H9 (cell line): ENCODE measurements at regions not wholly inside any gene's neighbourhood (a gene's known extent, or its start where the extent isn't known, plus 50 kb on each side); places are given as distances from the start of the nearest gene placed in this dataset.

Experiments
- DNase-seq: peaks from one replicate; pipeline ENCODE4 v3.0.0-alpha.2; 2017
- H2AFZ ChIP-seq: one replicate; pipeline ENCODE4 v1.6.1; 2013; ENCODE audit warnings: mild to moderate bottlenecking, low read length, control low read depth, moderate library complexity
- H2AK5ac ChIP-seq: 2 replicates; pipeline ENCODE4 v1.6.1; 2013; ENCODE audit warnings: low read length, control low read depth, mixed read lengths; ENCODE audit not compliant: insufficient read length
- H2BK120ac ChIP-seq: one replicate; pipeline ENCODE4 v1.6.1; 2013; ENCODE audit warnings: low read depth, mild to moderate bottlenecking, low read length, control low read depth, inconsistent platforms; ENCODE audit not compliant: poor library complexity, severe bottlenecking
- H2BK12ac ChIP-seq: 2 replicates; pipeline ENCODE4 v1.6.1; 2013; ENCODE audit warnings: low read length, control low read depth, mixed read lengths, low read depth; ENCODE audit not compliant: insufficient read length
- H2BK15ac ChIP-seq: 2 replicates; pipeline ENCODE4 v1.6.1; 2013; ENCODE audit warnings: low read depth, low read length, control low read depth
- H2BK20ac ChIP-seq: one replicate; pipeline ENCODE4 v1.6.1; 2013; ENCODE audit warnings: low read depth, mild to moderate bottlenecking, low read length, control low read depth, inconsistent platforms; ENCODE audit not compliant: poor library complexity, severe bottlenecking
- H2BK5ac ChIP-seq: 2 replicates; pipeline ENCODE4 v1.6.1; 2013; ENCODE audit warnings: low read length, control low read depth, mixed read lengths; ENCODE audit not compliant: insufficient read length
- H3K14ac ChIP-seq: 2 replicates; pipeline ENCODE4 v1.6.1; 2013; ENCODE audit warnings: low read length, control low read depth; ENCODE audit not compliant: insufficient read depth
- H3K18ac ChIP-seq: 2 replicates; pipeline ENCODE4 v1.6.1; 2013; ENCODE audit warnings: low read depth, mild to moderate bottlenecking, mixed read lengths, low read length, control low read depth; ENCODE audit not compliant: insufficient read length
- H3K23ac ChIP-seq: 2 replicates; pipeline ENCODE4 v1.6.1; 2013; ENCODE audit warnings: low read length, control low read depth, mixed read lengths, low read depth; ENCODE audit not compliant: insufficient read length
- H3K23me2 ChIP-seq: 2 replicates; pipeline ENCODE4 v1.6.1; 2013; ENCODE audit warnings: low read depth, mild to moderate bottlenecking, mixed read lengths, low read length, control low read depth; ENCODE audit not compliant: insufficient read length, poor library complexity, severe bottlenecking
- H3K27ac ChIP-seq: 2 replicates; pipeline ENCODE4 v1.5.1; 2013; ENCODE audit warnings: low read length, control low read depth, mixed read lengths, low read depth; ENCODE audit not compliant: insufficient read length
- H3K27me3 ChIP-seq: 2 replicates; pipeline ENCODE4 v1.6.1; 2013; ENCODE audit warnings: low read length, control low read depth, inconsistent platforms; ENCODE audit not compliant: insufficient read depth
- H3K4ac ChIP-seq: 2 replicates; pipeline ENCODE4 v1.6.1; 2013; ENCODE audit warnings: low read depth, mild to moderate bottlenecking, control low read depth, inconsistent platforms, low read length, moderate library complexity
- H3K4me1 ChIP-seq: 2 replicates; pipeline ENCODE4 v1.6.1; 2013; ENCODE audit warnings: low read length, control low read depth, inconsistent platforms; ENCODE audit not compliant: insufficient read depth
- H3K4me2 ChIP-seq: 2 replicates; pipeline ENCODE4 v1.6.1; 2013; ENCODE audit warnings: low read length, control low read depth, mixed read lengths; ENCODE audit not compliant: insufficient read length, insufficient read depth
- H3K56ac ChIP-seq: 2 replicates; pipeline ENCODE4 v1.6.1; 2013; ENCODE audit warnings: low read depth, mild to moderate bottlenecking, mixed read lengths, low read length, control low read depth; ENCODE audit not compliant: insufficient read length
- H3K79me1 ChIP-seq: 2 replicates; pipeline ENCODE4 v1.6.1; 2013; ENCODE audit warnings: low read depth, mild to moderate bottlenecking, moderate library complexity, low read length, control low read depth, inconsistent platforms; ENCODE audit not compliant: insufficient read depth, poor library complexity, severe bottlenecking
- H3K79me2 ChIP-seq: 2 replicates; pipeline ENCODE4 v1.6.1; 2013; ENCODE audit warnings: low read length, control low read depth, inconsistent platforms; ENCODE audit not compliant: insufficient read depth
- H3K9ac ChIP-seq: 2 replicates; pipeline ENCODE4 v1.6.1; 2013; ENCODE audit warnings: low read length, control low read depth, mixed read lengths; ENCODE audit not compliant: insufficient read length; ENCODE audit errors: extremely low read depth
- H3K9me3 ChIP-seq: one replicate; pipeline ENCODE4 v1.6.1; 2013; ENCODE audit warnings: low read depth, low read length, inconsistent platforms; ENCODE audit not compliant: control insufficient read depth
- H3T11ph ChIP-seq: one replicate; pipeline ENCODE4 v1.6.1; 2013; ENCODE audit warnings: mild to moderate bottlenecking, low read length, control low read depth, inconsistent platforms
- H4K20me1 ChIP-seq: one replicate; pipeline ENCODE4 v1.6.1; 2013; ENCODE audit not compliant: control insufficient read depth, insufficient read length, insufficient read depth
- H4K5ac ChIP-seq: 2 replicates; pipeline ENCODE4 v1.6.1; 2013; ENCODE audit warnings: low read depth, mild to moderate bottlenecking, mixed read lengths, low read length, control low read depth; ENCODE audit not compliant: insufficient read length
- H4K8ac ChIP-seq: replicated peaks from 2 replicates; pipeline ENCODE4 v1.6.1; 2013; ENCODE audit warnings: low read length, control low read depth, mixed read lengths, low read depth; ENCODE audit not compliant: insufficient read length
- H4K91ac ChIP-seq: 2 replicates; pipeline ENCODE4 v1.6.1; 2013; ENCODE audit warnings: low read depth, mild to moderate bottlenecking, moderate library complexity, mixed read lengths, low read length, control low read depth; ENCODE audit not compliant: insufficient read length
- H3K27ac Mint-ChIP-seq, 3 experiments: 2 replicates in 2 of 3; 3 replicates in 1 of 3; pipeline ENCODE4 v1.8.0; 2020 to 2021; ENCODE audit warnings: mixed read lengths in 3 of 3, mild to moderate bottlenecking in 1 of 3, moderate library complexity in 1 of 3
- H3K27me3 Mint-ChIP-seq: 2 replicates; pipeline ENCODE4 v1.8.0; 2021; ENCODE audit warnings: low read depth, mild to moderate bottlenecking, moderate library complexity, mixed read lengths
- H3K36me3 Mint-ChIP-seq, 3 experiments: 2 replicates in 2 of 3; 3 replicates in 1 of 3; pipeline ENCODE4 v1.8.0; 2020 to 2021; ENCODE audit warnings: low read depth in 3 of 3, mixed read lengths in 3 of 3; ENCODE audit not compliant: insufficient read depth in 1 of 3
- H3K4me1 Mint-ChIP-seq, 2 experiments: 2 replicates each; pipeline ENCODE4 v1.8.0; 2020; ENCODE audit warnings: mixed read lengths in 2 of 2
- H3K4me3 Mint-ChIP-seq, 2 experiments: 2 replicates in 1 of 2; 3 replicates in 1 of 2; pipeline ENCODE4 v1.8.0; 2020 to 2021; ENCODE audit warnings: mild to moderate bottlenecking in 2 of 2, mixed read lengths in 2 of 2, moderate library complexity in 1 of 2
- H3K9me3 Mint-ChIP-seq, 2 experiments: 2 replicates in 1 of 2; 3 replicates in 1 of 2; pipeline ENCODE4 v1.8.0; 2020; ENCODE audit warnings: mild to moderate bottlenecking in 2 of 2, mixed read lengths in 2 of 2, moderate library complexity in 1 of 2
- TF ChIP-seq, protein P1 (sequence below): fragments of 200-600 bp; sonication (generic); conservative IDR thresholded peaks from 3 replicates; pipeline ENCODE4 v1.8.0; 2021; ENCODE audit warnings: antibody characterized with exemption, mild to moderate bottlenecking

DNA sequence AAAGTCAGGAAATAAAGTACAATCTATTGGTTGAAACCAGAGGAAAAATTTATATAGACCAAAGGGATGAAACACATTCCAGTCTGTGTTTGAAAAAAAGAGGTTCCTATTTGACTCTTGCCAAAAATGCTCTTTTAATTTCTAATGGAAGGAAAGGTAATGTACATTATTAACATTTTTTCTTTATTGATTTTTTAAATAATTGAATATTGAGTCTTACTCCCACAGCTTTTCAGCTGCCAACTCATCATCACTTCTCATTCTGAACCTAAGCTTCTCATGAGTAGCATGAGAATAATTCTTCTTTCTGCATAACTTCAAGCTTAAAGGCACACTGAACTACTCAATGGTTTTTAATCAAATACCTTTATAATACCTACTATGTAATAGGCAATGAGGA lies 49.8 kb upstream of the FHIP2A start:
- no peak overlapping the region for H3K9ac ChIP-seq
- H2AFZ ChIP-seq, result no peak overlapping the region
- H3K56ac ChIP-seq, result no peak overlapping the region
- H2BK5ac ChIP-seq, result no peak overlapping the region
- 0 out of 2 replicates have a peak, but pooled peaks cover 2% of the 10 kb centered on the region for H3K4me1 ChIP-seq
- no peaks in the 10 kb centered on the region for H3K36me3 Mint-ChIP-seq
- H3K14ac ChIP-seq, result no peak overlapping the region
- H3K4ac ChIP-seq, result no peak overlapping the region
- H4K20me1 ChIP-seq, result no peaks in the 10 kb centered on the region
- no peaks in the 10 kb centered on the region for H3K9me3 Mint-ChIP-seq
- H3K79me2 ChIP-seq, result no peaks in the 10 kb centered on the region
- H2BK15ac ChIP-seq, result no peak overlapping the region
- H4K91ac ChIP-seq, result no peak overlapping the region
- no peak overlapping the region for H2BK12ac ChIP-seq
- no peak overlapping the region for H3K23ac ChIP-seq
- no peak overlapping the region for H4K8ac ChIP-seq
- H2BK120ac ChIP-seq, result no peak overlapping the region
- H3T11ph ChIP-seq, result no peak overlapping the region
- H2BK20ac ChIP-seq, result no peak overlapping the region
- no peak overlapping the region for H3K18ac ChIP-seq
- no peak overlapping the region for H3K4me3 Mint-ChIP-seq
- no peak overlapping the region for H3K4me2 ChIP-seq
- H3K27ac ChIP-seq, result no peak overlapping the region
- peaks cover 6% of the 10 kb centered on the region for H3K23me2 ChIP-seq
- H3K4me1 Mint-ChIP-seq, result peaks cover 6 to 7% of the 10 kb centered on the region in 2 experiments
- H3K27ac Mint-ChIP-seq, result no peak overlapping the region
- no peak overlapping the region for H2AK5ac ChIP-seq
- H3K9me3 ChIP-seq, result no peaks in the 10 kb centered on the region
- peaks cover 27% of the 10 kb centered on the region for H3K27me3 Mint-ChIP-seq
- TF ChIP-seq, protein P1, sequence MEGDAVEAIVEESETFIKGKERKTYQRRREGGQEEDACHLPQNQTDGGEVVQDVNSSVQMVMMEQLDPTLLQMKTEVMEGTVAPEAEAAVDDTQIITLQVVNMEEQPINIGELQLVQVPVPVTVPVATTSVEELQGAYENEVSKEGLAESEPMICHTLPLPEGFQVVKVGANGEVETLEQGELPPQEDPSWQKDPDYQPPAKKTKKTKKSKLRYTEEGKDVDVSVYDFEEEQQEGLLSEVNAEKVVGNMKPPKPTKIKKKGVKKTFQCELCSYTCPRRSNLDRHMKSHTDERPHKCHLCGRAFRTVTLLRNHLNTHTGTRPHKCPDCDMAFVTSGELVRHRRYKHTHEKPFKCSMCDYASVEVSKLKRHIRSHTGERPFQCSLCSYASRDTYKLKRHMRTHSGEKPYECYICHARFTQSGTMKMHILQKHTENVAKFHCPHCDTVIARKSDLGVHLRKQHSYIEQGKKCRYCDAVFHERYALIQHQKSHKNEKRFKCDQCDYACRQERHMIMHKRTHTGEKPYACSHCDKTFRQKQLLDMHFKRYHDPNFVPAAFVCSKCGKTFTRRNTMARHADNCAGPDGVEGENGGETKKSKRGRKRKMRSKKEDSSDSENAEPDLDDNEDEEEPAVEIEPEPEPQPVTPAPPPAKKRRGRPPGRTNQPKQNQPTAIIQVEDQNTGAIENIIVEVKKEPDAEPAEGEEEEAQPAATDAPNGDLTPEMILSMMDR, result no peak
- H3K79me1 ChIP-seq, result no peaks in the 10 kb centered on the region
- no peak overlapping the region for H4K5ac ChIP-seq
- no peak for DNase-seq
- 0 out of 2 replicates have a peak, but pooled peaks cover 2% of the 10 kb centered on the region for H3K27me3 ChIP-seq
